Activated CD4-positive, alpha-beta T cell treated with anti-CD3 and anti-CD28 coated beads for 36 hours (primary cell): ENCODE measurements at regions not wholly inside any gene's neighbourhood (a gene's known extent, or its start where the extent isn't known, plus 50 kb on each side); places are given as distances from the start of the nearest gene placed in this dataset.

Experiments
- ATAC-seq: fragments of 200-7000 bp; cut with Tn5 transposase; one replicate; pipeline ENCODE4 v1.10.0; 2021; ENCODE audit warnings: mild to moderate bottlenecking, moderate library complexity
- CTCF ChIA-PET: fragments of 350-600 bp; sonication (Branson Sonifier 250); formaldehyde crosslinking; loops from one replicate; lab custom pipeline; 2021; ENCODE audit warnings: antibody characterized with exemption; lab: Charles Lee
- POLR2A ChIA-PET: fragments of 350-600 bp; sonication (Branson Sonifier 250); formaldehyde crosslinking; loops from one replicate; lab custom pipeline; 2021; ENCODE audit warnings: antibody characterized with exemption, inconsistent platforms; lab: Charles Lee
- DNase-seq: peaks from one replicate; pipeline ENCODE4 v3.0.0-alpha.2; 2020
- H3K27ac Mint-ChIP-seq: one replicate; pipeline ENCODE4 v1.8.0; 2021; ENCODE audit warnings: mixed read lengths
- H3K27me3 Mint-ChIP-seq: one replicate; pipeline ENCODE4 v1.8.0; 2021; ENCODE audit warnings: mixed read lengths
- H3K36me3 Mint-ChIP-seq: one replicate; pipeline ENCODE4 v1.8.0; 2021; ENCODE audit warnings: low read depth, mixed read lengths
- H3K4me1 Mint-ChIP-seq: one replicate; pipeline ENCODE4 v1.8.0; 2021; ENCODE audit warnings: mixed read lengths
- H3K4me3 Mint-ChIP-seq: one replicate; pipeline ENCODE4 v1.8.0; 2021; ENCODE audit warnings: mild to moderate bottlenecking, moderate library complexity, mixed read lengths
- H3K9me3 Mint-ChIP-seq: one replicate; pipeline ENCODE4 v1.8.0; 2021; ENCODE audit warnings: low read depth, mixed read lengths
- intact Hi-C, 2 experiments: fragments of 100-400 bp; cut with DNase I in 1 of 2; cut with micrococcal nuclease in 1 of 2; formaldehyde crosslinking; loops; one replicate each; pipeline versions ENCODE4 v1.14.2 to v1.15.1; 2022 to 2024; cut with DNase I, micrococcal nuclease

DNA sequence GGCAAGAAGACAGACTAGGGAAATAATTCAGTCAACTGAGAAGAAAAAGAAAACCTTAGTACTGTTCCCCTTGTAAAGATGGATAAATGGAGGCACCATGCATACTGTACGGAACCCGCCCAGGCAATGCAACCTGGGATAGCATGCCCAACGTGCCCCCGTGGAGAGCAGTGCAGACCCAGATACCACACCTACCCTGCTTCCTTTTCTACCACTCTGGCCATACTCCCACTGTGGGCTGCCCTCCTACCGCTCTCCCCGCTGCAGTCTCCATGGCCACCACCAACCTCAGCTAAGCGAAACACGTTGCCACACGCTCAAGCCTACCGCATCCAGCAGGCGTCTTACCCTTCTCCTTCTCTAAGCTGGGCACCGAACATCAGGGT is 117.4 kb upstream of the SERPIND1 start:
- Mint-ChIP-seq H3K27ac (no peak overlapping the region), H3K36me3 (no peaks in the 10 kb centered on the region), H3K27me3 (peaks cover 21% of the 10 kb centered on the region), H3K9me3 (no peaks in the 10 kb centered on the region), H3K4me1 (no peaks in the 10 kb centered on the region), H3K4me3 (no peak overlapping the region)
- DNase-seq, result no peak
- intact Hi-C loops, result no loop called here
- ATAC-seq, result no peak
- POLR2A ChIA-PET, result no interaction called here
- CTCF ChIA-PET, result no interaction called here

GRCh38 chr22:20656902-20657836 is 116.7 kb upstream of the SERPIND1 start:
- H3K4me3 Mint-ChIP-seq, result no peak overlapping the region
- H3K27me3 Mint-ChIP-seq, result peaks cover 21% of the 10 kb centered on the region
- DNase-seq (no peak), ATAC-seq (no peak)
- H3K9me3 Mint-ChIP-seq, result no peaks in the 10 kb centered on the region
- CTCF ChIA-PET, result interaction anchor here (0.7 kb wide), 1 partner anchor 26 kb away, joined by 3 read pairs; no protein-coding TSS in a partner anchor
- no peaks in the 10 kb centered on the region for H3K4me1 Mint-ChIP-seq
- intact Hi-C loops, result no loop called here
- H3K27ac Mint-ChIP-seq, result no peak overlapping the region
- no peaks in the 10 kb centered on the region for H3K36me3 Mint-ChIP-seq
- POLR2A ChIA-PET, result no interaction called here
